H1 (cell line): ENCODE measurements at regions not wholly inside any gene's neighbourhood (a gene's known extent, or its start where the extent isn't known, plus 50 kb on each side); places are given as distances from the start of the nearest gene placed in this dataset.

Source experiments
- CTCF ChIA-PET: fragments of 300-600 bp; sonication (Branson Sonifier 250); formaldehyde crosslinking; loops from one replicate; lab custom pipeline; 2021; ENCODE audit not compliant: partially characterized antibody; lab: Charles Lee
- POLR2A ChIA-PET: fragments of 300-600 bp; sonication (Branson Sonifier 250); formaldehyde crosslinking; loops from one replicate; lab custom pipeline; 2021; ENCODE audit warnings: inconsistent platforms; ENCODE audit not compliant: partially characterized antibody; lab: Charles Lee
- DNase-seq, 2 experiments: peaks; one replicate each; pipeline versions ENCODE4 v3.0.0 to v3.0.0-alpha.2; 2010 to 2022; ENCODE audit warnings: low spot score in 2 of 2, low read depth in 1 of 2, mixed read lengths in 1 of 2
- FAIRE-seq: peaks from 2 replicates; lab custom pipeline; 2011; peaks lifted over from hg19 to GRCh38; lab: Jason Lieb, UNC
- H2AFZ ChIP-seq: 2 replicates; pipeline ENCODE4 v1.8.1; 2012; ENCODE audit warnings: low read length, inconsistent platforms
- H2AK5ac ChIP-seq: 2 replicates; pipeline ENCODE4 v1.6.1; 2013; ENCODE audit warnings: low read depth, low read length
- H2BK120ac ChIP-seq: replicated peaks from 2 replicates; pipeline ENCODE3; 2013; ENCODE audit warnings: low read depth, low read length, inconsistent platforms
- H2BK12ac ChIP-seq: 2 replicates; pipeline ENCODE4 v1.6.1; 2013; ENCODE audit warnings: low read depth, low read length
- H2BK15ac ChIP-seq: 2 replicates; pipeline ENCODE4 v1.6.1; 2013; ENCODE audit warnings: low read length
- H2BK20ac ChIP-seq: 2 replicates; pipeline ENCODE4 v1.6.1; 2013; ENCODE audit warnings: low read length
- H2BK5ac ChIP-seq: 2 replicates; pipeline ENCODE4 v1.6.1; 2013; ENCODE audit warnings: low read depth, low read length
- H3K14ac ChIP-seq: 2 replicates; pipeline ENCODE4 v1.6.1; 2013; ENCODE audit warnings: inconsistent platforms; ENCODE audit not compliant: insufficient read length
- H3K18ac ChIP-seq: 2 replicates; pipeline ENCODE4 v1.6.1; 2013; ENCODE audit warnings: low read length; ENCODE audit errors: extremely low read depth
- H3K23ac ChIP-seq: 2 replicates; pipeline ENCODE4 v1.6.1; 2013; ENCODE audit warnings: inconsistent platforms; ENCODE audit not compliant: insufficient read length
- H3K23me2 ChIP-seq: 2 replicates; pipeline ENCODE4 v1.6.1; 2013; ENCODE audit warnings: low read depth, low read length
- H3K27ac ChIP-seq: 2 replicates; pipeline ENCODE4 v1.6.1; 2011; ENCODE audit warnings: low read depth, low read length, inconsistent platforms
- H3K27me3 ChIP-seq, 4 experiments: replicated peaks in 1 of 4; 1 replicate in 1 of 4; 2 replicates in 3 of 4; pipeline versions ENCODE4 v1.6.1 to v1.8.1; 2011 to 2013; ENCODE audit warnings: low read length in 3 of 4, mild to moderate bottlenecking in 3 of 4, inconsistent platforms in 2 of 4, mixed read lengths in 2 of 4, moderate library complexity in 1 of 4; ENCODE audit not compliant: control insufficient read depth in 3 of 4, insufficient read depth in 3 of 4; ENCODE audit errors: extremely low read depth in 1 of 4
- H3K36me3 ChIP-seq, 4 experiments: 2 replicates each; pipeline versions ENCODE4 v1.6.1 to v1.8.1; 2011 to 2013; ENCODE audit warnings: mild to moderate bottlenecking in 4 of 4, low read length in 3 of 4, moderate library complexity in 2 of 4, control low read depth in 1 of 4, inconsistent platforms in 1 of 4; ENCODE audit not compliant: insufficient read depth in 4 of 4, control insufficient read depth in 2 of 4
- H3K4ac ChIP-seq: replicated peaks from 2 replicates; pipeline ENCODE3; 2013; ENCODE audit warnings: low read length, low read depth, mixed read lengths, inconsistent platforms; ENCODE audit not compliant: insufficient read length
- H3K4me1 ChIP-seq, 4 experiments: replicated peaks in 1 of 4; 1 replicate in 1 of 4; 2 replicates in 3 of 4; pipeline versions ENCODE4 v1.6.1 to v1.8.1; 2011 to 2013; ENCODE audit warnings: low read length in 3 of 4, inconsistent platforms in 2 of 4, mixed read lengths in 1 of 4; ENCODE audit not compliant: insufficient read depth in 4 of 4, control insufficient read depth in 3 of 4
- H3K4me2 ChIP-seq, 2 experiments: 2 replicates each; pipeline versions ENCODE4 v1.6.1 to v1.8.1; 2011 to 2013; ENCODE audit warnings: low read depth in 2 of 2, low read length in 2 of 2, control low read depth in 1 of 2, inconsistent platforms in 1 of 2, mild to moderate bottlenecking in 1 of 2; ENCODE audit not compliant: insufficient read depth in 1 of 2
- H3K4me3 ChIP-seq, 4 experiments: fragments of 200-600, 300-600 bp in 1 of 4; sonication (generic), shearing (Covaris generic), sonication (Bioruptor Twin) in 1 of 4; 2 replicates each; pipeline versions ENCODE4 v1.5.1 to v1.8.1; 2011 to 2016; ENCODE audit warnings: low read length in 4 of 4, low read depth in 3 of 4, control low read depth in 2 of 4, inconsistent platforms in 2 of 4, mild to moderate bottlenecking in 2 of 4, mixed read lengths in 1 of 4, moderate library complexity in 1 of 4; ENCODE audit not compliant: insufficient read depth in 2 of 4; ENCODE audit errors: extremely low read depth in 1 of 4
- H3K56ac ChIP-seq: replicated peaks from 2 replicates; pipeline ENCODE3; 2013; ENCODE audit warnings: low read depth, mild to moderate bottlenecking, mixed read lengths, low read length, inconsistent platforms; ENCODE audit not compliant: insufficient read length
- H3K79me1 ChIP-seq: 2 replicates; pipeline ENCODE4 v1.6.1; 2013; ENCODE audit warnings: low read depth, low read length, control low read depth
- H3K79me2 ChIP-seq, 2 experiments: 2 replicates each; pipeline versions ENCODE4 v1.6.1 to v1.8.1; 2012 to 2013; ENCODE audit warnings: low read length in 2 of 2, mild to moderate bottlenecking in 2 of 2, inconsistent platforms in 1 of 2; ENCODE audit not compliant: insufficient read depth in 2 of 2, control insufficient read depth in 1 of 2
- H3K9ac ChIP-seq, 4 experiments: replicated peaks in 1 of 4; 1 replicate in 1 of 4; 2 replicates in 3 of 4; pipeline versions ENCODE4 v1.6.1 to v1.8.1; 2011 to 2013; ENCODE audit warnings: low read depth in 3 of 4, low read length in 3 of 4, control low read depth in 2 of 4, mild to moderate bottlenecking in 2 of 4, moderate library complexity in 2 of 4, inconsistent platforms in 1 of 4; ENCODE audit errors: extremely low read depth in 1 of 4
- H3K9me3 ChIP-seq, 2 experiments: 2 replicates each; pipeline versions ENCODE4 v1.6.1 to v1.8.1; 2012 to 2013; ENCODE audit warnings: mild to moderate bottlenecking in 2 of 2, moderate library complexity in 2 of 2, control low read depth in 1 of 2, inconsistent platforms in 1 of 2, low read depth in 1 of 2, low read length in 1 of 2, mixed read lengths in 1 of 2; ENCODE audit not compliant: insufficient read depth in 2 of 2
- H4K20me1 ChIP-seq, 2 experiments: replicated peaks in 1 of 2; 2 replicates each; pipeline versions ENCODE3 to v1.8.1; 2011 to 2013; ENCODE audit warnings: inconsistent platforms in 2 of 2, low read length in 2 of 2, mild to moderate bottlenecking in 1 of 2; ENCODE audit not compliant: insufficient read depth in 2 of 2, control insufficient read depth in 1 of 2
- H4K5ac ChIP-seq: 2 replicates; pipeline ENCODE4 v1.6.1; 2013; ENCODE audit warnings: low read length, low read depth, mixed read lengths, inconsistent platforms; ENCODE audit not compliant: insufficient read length
- H4K8ac ChIP-seq: 2 replicates; pipeline ENCODE4 v1.8.0; 2013; ENCODE audit warnings: mild to moderate bottlenecking, moderate library complexity, low read length, inconsistent platforms; ENCODE audit not compliant: insufficient read depth; ENCODE audit errors: extremely low read depth
- H4K91ac ChIP-seq: replicated peaks from 2 replicates; pipeline ENCODE3; 2013; ENCODE audit warnings: low read length, mixed read lengths, inconsistent platforms; ENCODE audit not compliant: insufficient read length
- ASH2L ChIP-seq: fragments of 200-600, 300-600 bp; sonication (generic); IDR thresholded peaks from one replicate; pipeline ENCODE4 v1.7.1; 2017; ENCODE audit warnings: low read length
- BCL11A ChIP-seq, 2 experiments: IDR thresholded peaks; one replicate each; pipeline ENCODE4 v1.6.1; 2011; ENCODE audit warnings: low read depth in 2 of 2, low read length in 2 of 2, mild to moderate bottlenecking in 2 of 2
- CHD1 ChIP-seq: IDR thresholded peaks from 2 replicates; pipeline ENCODE4 v1.6.1; 2012; ENCODE audit warnings: low read depth, low read length, improper control_type of control experiment
- CHD2 ChIP-seq: IDR thresholded peaks from 2 replicates; pipeline ENCODE4 v1.6.1; 2012; ENCODE audit warnings: low read length, improper control_type of control experiment
- GABPA ChIP-seq: IDR thresholded peaks from 2 replicates; pipeline ENCODE4 v1.6.1; 2011; ENCODE audit warnings: mild to moderate bottlenecking, low read length, moderate library complexity, borderline replicate concordance; ENCODE audit not compliant: insufficient read depth
- KDM5A ChIP-seq: fragments of 200-600 bp; IDR thresholded peaks from 2 replicates; pipeline ENCODE4 v1.7.1; 2012; ENCODE audit warnings: mild to moderate bottlenecking, low read length, inconsistent platforms, mixed read lengths
- POLR2A ChIP-seq, 2 experiments: IDR thresholded peaks; 1 replicate in 1 of 2; 2 replicates in 1 of 2; pipeline ENCODE4 v1.6.1; 2011; ENCODE audit warnings: low read depth in 2 of 2, low read length in 2 of 2, mild to moderate bottlenecking in 2 of 2; ENCODE audit errors: control extremely low read depth in 1 of 2
- POU5F1 ChIP-seq: IDR thresholded peaks from 2 replicates; pipeline ENCODE4 v1.6.1; 2011; ENCODE audit warnings: low read depth, mild to moderate bottlenecking, low read length, moderate library complexity
- RFX5 ChIP-seq: IDR thresholded peaks from 2 replicates; pipeline ENCODE4 v1.6.1; 2011; ENCODE audit warnings: low read depth, low read length, improper control_type of control experiment, borderline replicate concordance
- SAP30 ChIP-seq: fragments of 300-600 bp; sonication (generic); IDR thresholded peaks from 2 replicates; pipeline ENCODE4 v1.7.1; 2012; ENCODE audit warnings: low read length, moderate library complexity, mild to moderate bottlenecking, inconsistent platforms; ENCODE audit not compliant: insufficient read depth, insufficient replicate concordance
- SIX5 ChIP-seq: IDR thresholded peaks from 2 replicates; pipeline ENCODE4 v1.6.1; 2011; ENCODE audit warnings: mild to moderate bottlenecking, low read depth, low read length
- SUZ12 ChIP-seq: fragments of 200-600 bp; sonication (generic); IDR thresholded peaks from 2 replicates; pipeline ENCODE4 v1.6.1; 2012; ENCODE audit warnings: mild to moderate bottlenecking, inconsistent platforms, low read length, moderate library complexity, mixed read lengths
- YY1 ChIP-seq: IDR thresholded peaks from 2 replicates; pipeline ENCODE4 v1.6.1; 2011; ENCODE audit warnings: low read depth, mild to moderate bottlenecking, low read length
- WGBS, 2 experiments: shearing (Covaris generic) in 1 of 2; methylation state at CpG; one replicate each; pipeline versions ENCODE4 v1.1.6 to v1.1.7; 2013 to 2015; ENCODE audit warnings: low lambda C conversion rate in 2 of 2, mixed read lengths in 2 of 2, inconsistent platforms in 1 of 2, low coverage in 1 of 2, missing lambda C conversion rate in 1 of 2; ENCODE audit not compliant: insufficient replicate concordance in 2 of 2, insufficient coverage in 1 of 2, insufficient read length in 1 of 2; ENCODE audit errors: extremely low coverage in 1 of 2, missing lambda C conversion rate in 1 of 2; 5-methylcytosine and 5-hydroxymethylcytosine counted together
- TF ChIP-seq, protein P1 (sequence below): IDR thresholded peaks from 2 replicates; pipeline ENCODE4 v1.6.1; 2011; ENCODE audit warnings: low read depth, mild to moderate bottlenecking, low read length; ENCODE audit not compliant: insufficient read depth

DNA sequence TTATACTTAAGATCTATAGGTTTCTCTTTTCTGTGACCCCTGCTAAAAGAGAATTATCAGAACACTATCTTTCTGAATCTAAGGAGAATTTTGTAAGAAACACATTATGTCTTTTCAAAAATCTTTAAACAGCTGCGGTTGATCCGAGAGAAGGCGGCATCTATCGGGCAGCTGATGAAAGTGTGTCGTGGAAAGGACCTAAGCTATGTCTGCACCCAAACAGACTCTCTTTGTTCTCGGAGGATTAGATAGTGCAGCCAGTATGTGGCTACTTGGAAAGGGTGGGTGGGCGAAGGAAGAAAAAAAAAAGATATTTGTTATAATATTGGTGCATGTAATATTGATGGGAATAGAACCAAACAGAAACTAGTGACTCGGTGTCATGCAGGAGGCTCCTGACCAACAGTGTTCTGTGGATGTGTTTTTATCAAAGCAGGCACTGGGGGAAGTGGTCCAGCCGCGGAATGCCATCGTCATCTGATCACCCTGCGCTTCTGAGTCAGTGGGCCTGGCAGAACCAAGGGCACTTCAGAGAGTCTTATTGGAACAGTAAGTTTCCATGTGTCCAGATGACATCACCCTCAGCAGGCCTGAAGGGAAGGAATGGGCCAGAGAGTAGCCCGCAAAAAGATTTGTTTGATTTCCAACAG, 509.7 kb upstream of the AKR1E2 start:
- no peak overlapping the region for H3K4ac ChIP-seq
- no peak overlapping the region for H2AFZ ChIP-seq
- H4K8ac ChIP-seq: no peak overlapping the region
- no peaks in the 10 kb centered on the region for H3K79me2 ChIP-seq
- no peak overlapping the region for H2BK12ac ChIP-seq
- H3K4me1 ChIP-seq: no peaks in the 10 kb centered on the region
- no peak overlapping the region for H2BK20ac ChIP-seq
- no peak overlapping the region for H3K18ac ChIP-seq
- ChIA-PET POLR2A (no interaction called here), CTCF (no interaction called here)
- H3K27ac ChIP-seq: no peak overlapping the region
- FAIRE-seq (no peak), DNase-seq (no peak)
- no peak overlapping the region for H2BK120ac ChIP-seq
- H3K4me2 ChIP-seq: no peak overlapping the region
- no peak overlapping the region for H3K56ac ChIP-seq
- no peak overlapping the region for H2BK15ac ChIP-seq
- 95 to 100% methylated on average over 1 to 13 of the region's 13 CpGs for WGBS, 2 experiments
- no peak overlapping the region for H4K91ac ChIP-seq
- H3K14ac ChIP-seq: no peak overlapping the region
- no peak overlapping the region for H3K23ac ChIP-seq
- no peaks in the 10 kb centered on the region for H3K23me2 ChIP-seq
- no peak overlapping the region for H3K9ac ChIP-seq
- H4K5ac ChIP-seq: no peak overlapping the region
- H3K36me3 ChIP-seq: no peaks in the 10 kb centered on the region
- no peaks in the 10 kb centered on the region for H3K9me3 ChIP-seq
- H4K20me1 ChIP-seq: no peaks in the 10 kb centered on the region
- H2BK5ac ChIP-seq: no peak overlapping the region
- no peaks in the 10 kb centered on the region for H3K27me3 ChIP-seq
- H3K79me1 ChIP-seq: no peaks in the 10 kb centered on the region
- H3K4me3 ChIP-seq: no peak overlapping the region
- H2AK5ac ChIP-seq: no peak overlapping the region
- TF ChIP-seq CHD1: no peak
- TF ChIP-seq YY1: no peak
- TF ChIP-seq GABPA: no peak
- TF ChIP-seq BCL11A (IDR thresholded peaks at IDR 0.05; ENCODE audit: low read depth in 2 of 2, low read length in 2 of 2): no peak
- no peak for TF ChIP-seq ASH2L
- no peak for TF ChIP-seq SUZ12
- no peak for TF ChIP-seq POU5F1
- TF ChIP-seq, protein P1, sequence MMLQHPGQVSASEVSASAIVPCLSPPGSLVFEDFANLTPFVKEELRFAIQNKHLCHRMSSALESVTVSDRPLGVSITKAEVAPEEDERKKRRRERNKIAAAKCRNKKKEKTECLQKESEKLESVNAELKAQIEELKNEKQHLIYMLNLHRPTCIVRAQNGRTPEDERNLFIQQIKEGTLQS: no peak
- TF ChIP-seq POLR2A (IDR thresholded peaks at IDR 0.05; ENCODE audit: control extremely low read depth in 1 of 2, low read depth in 2 of 2, low read length in 2 of 2): no peak
- TF ChIP-seq CHD2: no peak
- TF ChIP-seq SAP30: no peak
- no peak for TF ChIP-seq KDM5A
- TF ChIP-seq SIX5: no peak
- TF ChIP-seq RFX5: no peak
